Hindlimb muscle (tissue), 1 donor: ENCODE measurements at regions not wholly inside any gene's neighbourhood (a gene's known extent, or its start where the extent isn't known, plus 50 kb on each side); places are given as distances from the start of the nearest gene placed in this dataset.

Experiments used
- DNase-seq: peaks from one replicate; pipeline ENCODE4 v3.0.0-alpha.2; 2013

GRCh38 chr11:62026739-62027370 is 59.4 kb upstream of the FTH1 start:
- no peak for DNase-seq

- DNase-seq = peak; percentile 25
Observed at GRCh38 chr11:62025487-62026105, 58.2 kb upstream of the FTH1 start.

DNA sequence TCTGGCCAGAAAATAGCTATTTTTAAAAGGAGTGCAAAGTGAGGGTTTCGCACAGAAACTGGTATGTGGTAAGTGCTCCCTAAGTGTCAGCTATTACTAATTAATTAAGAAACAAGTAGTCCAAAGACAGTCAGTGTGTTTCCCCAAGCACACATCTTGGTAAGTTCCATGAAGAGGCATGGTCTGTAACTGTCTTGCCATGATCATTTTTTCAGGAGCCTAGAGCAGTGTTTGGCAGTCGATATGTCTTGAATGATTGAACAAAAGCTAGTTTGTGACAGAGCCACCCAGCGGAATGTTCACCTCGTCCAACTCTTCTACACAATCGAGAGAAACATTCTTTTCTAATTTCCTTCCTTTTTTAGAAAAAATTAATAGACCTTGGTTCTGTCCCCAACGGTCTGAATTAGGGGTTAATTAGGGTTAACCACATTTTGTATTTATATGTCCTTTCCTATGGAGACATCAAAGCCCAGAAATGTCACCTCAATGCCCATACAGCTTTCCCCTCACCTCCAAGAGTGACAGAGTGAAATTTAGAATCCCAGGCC is 57.6 kb upstream of the FTH1 start:
- DNase-seq = no peak

GRCh38 chr11:62022211-62022610 is 54.8 kb upstream of the FTH1 start:
- DNase-seq = no peak

DNA sequence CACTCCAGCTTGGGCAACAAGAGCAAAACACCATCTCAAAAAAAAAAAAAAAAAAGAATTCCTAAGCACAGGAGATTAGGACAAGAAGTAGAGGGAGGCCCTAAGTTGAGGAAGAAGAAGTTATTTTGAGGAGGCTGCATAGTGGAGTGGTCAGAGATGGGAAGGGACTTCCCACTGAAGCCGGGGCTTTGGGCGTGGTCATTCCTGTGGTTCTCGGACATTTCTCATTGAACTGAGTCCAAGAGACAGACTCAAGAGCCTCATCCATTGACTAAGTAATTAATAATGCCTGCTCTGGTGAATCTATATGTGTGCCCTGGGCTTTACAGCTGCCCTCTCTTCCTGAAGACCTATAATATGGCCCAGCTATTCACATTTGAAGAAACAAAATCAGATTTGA is 53.2 kb upstream of the FTH1 start:
- DNase-seq = no peak

DNA sequence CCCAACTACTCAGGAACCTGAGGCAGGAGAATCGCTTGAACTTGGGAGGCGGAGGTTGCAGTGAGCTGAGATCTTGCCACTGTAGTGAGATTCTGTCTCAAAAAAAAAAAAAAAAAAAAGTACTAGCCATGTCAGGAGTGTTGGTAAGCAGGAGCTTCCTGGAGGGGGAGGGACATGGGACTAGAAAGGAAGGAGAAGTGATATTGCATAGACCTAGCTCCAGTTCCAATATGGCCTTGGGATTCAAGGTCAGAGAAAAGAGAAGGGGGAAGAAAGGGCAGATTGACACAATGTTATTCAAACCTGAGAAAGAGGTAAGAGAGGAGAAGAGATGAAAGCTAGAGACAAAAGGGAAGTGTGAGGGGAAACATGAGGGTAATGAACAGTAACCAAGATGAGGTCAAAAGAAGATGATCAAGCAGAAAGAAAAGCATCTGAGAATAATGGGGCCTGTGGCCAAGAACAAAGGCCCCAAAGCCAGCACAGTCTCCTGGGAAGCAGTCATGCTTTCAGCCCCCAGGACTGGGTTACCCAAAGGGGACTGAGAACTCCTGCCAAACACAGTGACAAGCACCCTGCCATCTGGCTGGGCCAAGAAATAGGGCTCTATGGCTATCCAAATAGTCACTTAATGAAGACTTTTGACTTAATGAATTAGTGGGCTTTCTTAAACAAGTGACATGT is 51.7 kb upstream of the FTH1 start:
- no peak for DNase-seq

DNA sequence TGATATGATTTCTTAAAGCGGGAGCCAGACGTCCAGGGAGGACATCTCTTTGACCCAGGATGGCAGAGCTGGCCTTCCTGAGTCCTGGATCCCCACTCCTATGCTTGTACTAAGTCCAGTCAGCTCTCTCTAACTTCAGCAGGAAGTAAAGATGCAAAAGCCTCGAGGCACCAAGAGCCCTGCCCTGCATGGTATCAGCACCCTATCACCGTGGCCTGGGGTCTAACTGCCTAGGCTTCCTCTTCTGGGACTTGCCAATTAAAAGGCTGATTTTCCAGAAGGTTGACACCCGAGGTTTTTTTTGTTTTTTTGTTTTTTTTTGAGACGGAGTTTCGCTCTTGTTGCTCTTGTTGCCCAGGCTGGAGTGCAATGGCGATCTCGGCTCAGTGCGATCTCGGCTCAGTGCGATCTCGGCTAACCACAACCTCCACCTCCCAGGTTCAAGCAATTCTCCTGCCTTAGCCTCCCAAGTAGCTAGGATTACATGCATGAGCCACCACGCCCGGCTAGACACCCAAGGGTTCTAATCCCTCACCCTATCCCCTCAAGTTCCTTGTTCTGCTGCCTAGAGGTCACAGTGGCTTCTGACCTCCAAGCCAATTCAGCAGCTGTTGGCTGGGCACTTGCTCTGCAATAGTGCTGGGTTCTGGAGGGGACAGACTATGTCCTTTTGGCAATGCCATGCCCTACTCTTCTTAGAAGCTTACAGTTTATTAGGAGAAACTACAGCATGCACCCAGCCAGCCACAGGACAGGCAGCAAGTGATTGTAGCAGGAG is 50.6 kb upstream of the FTH1 start:
- DNase-seq = no peak
